LNCaP clone FGC (cell line): ENCODE measurements at regions not wholly inside any gene's neighbourhood (a gene's known extent, or its start where the extent isn't known, plus 50 kb on each side); places are given as distances from the start of the nearest gene placed in this dataset.

Experiments used
- DNase-seq: peaks from one replicate; pipeline ENCODE4 v3.0.0-alpha.2; 2011; ENCODE audit warnings: low read depth
- H3K4me3 ChIP-seq: 2 replicates; pipeline ENCODE4 v1.5.1; 2011; ENCODE audit warnings: mild to moderate bottlenecking, low read depth, low read length, control low read depth
- TF ChIP-seq, protein P1 (sequence below): IDR thresholded peaks from 2 replicates; pipeline ENCODE4 v1.5.1; 2012; ENCODE audit warnings: mild to moderate bottlenecking; ENCODE audit not compliant: control insufficient read depth, insufficient read depth; ENCODE audit errors: extremely low read depth

DNA sequence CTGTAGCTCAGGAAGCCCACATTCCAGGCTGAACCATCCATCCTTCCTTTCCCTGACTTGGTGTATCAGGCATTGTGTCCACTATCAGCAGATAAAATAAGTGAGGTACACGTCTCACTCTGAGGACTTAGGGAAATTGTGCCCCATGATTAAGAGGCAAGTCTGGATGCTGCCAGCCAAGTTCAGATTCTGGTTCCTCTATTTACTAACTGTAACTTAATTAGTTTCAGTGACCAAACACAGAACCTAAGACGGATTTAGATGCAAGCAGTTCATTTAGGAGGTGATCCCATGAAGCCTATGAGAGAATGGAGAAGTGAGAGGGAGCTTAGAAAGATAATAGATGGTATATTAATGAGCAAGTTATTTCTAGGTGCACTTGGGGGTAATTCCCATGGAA is 56.6 kb upstream of the PACRGL start:
- TF ChIP-seq, protein P1, sequence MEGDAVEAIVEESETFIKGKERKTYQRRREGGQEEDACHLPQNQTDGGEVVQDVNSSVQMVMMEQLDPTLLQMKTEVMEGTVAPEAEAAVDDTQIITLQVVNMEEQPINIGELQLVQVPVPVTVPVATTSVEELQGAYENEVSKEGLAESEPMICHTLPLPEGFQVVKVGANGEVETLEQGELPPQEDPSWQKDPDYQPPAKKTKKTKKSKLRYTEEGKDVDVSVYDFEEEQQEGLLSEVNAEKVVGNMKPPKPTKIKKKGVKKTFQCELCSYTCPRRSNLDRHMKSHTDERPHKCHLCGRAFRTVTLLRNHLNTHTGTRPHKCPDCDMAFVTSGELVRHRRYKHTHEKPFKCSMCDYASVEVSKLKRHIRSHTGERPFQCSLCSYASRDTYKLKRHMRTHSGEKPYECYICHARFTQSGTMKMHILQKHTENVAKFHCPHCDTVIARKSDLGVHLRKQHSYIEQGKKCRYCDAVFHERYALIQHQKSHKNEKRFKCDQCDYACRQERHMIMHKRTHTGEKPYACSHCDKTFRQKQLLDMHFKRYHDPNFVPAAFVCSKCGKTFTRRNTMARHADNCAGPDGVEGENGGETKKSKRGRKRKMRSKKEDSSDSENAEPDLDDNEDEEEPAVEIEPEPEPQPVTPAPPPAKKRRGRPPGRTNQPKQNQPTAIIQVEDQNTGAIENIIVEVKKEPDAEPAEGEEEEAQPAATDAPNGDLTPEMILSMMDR, result no peak
- no peak for DNase-seq
- no peak overlapping the region for H3K4me3 ChIP-seq

DNA sequence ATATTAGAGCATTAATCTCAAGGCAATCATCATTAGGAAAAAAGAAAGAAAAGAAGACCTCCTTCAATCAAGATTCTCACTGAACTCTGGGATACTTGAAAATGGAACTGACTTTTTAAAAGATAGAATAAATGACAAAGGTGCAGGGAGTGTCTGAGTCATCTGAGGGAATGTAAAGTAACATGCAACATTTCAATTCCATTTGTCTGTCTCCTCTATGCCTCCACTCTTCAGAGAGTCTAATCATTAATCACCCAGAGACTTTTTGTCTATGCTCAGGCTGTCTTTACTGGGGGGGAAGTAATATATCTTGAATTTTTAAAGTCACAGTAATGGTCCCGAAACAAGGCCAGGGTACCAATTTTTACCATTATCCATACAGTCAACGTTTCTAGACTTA is 55.0 kb upstream of the PACRGL start:
- no peak overlapping the region for H3K4me3 ChIP-seq
- TF ChIP-seq, protein P1, result no peak
- DNase-seq, result no peak

- H3K4me3 ChIP-seq, result no peak overlapping the region
- DNase-seq, result no peak
- TF ChIP-seq, protein P1, result no peak
These were observed 54.0 kb upstream of the PACRGL start for GRCh38 chr4:20646287-20646686.
